HUDEP-2 (cell line): ENCODE measurements at regions not wholly inside any gene's neighbourhood (a gene's known extent, or its start where the extent isn't known, plus 50 kb on each side); places are given as distances from the start of the nearest gene placed in this dataset.
"Not testable (repeated sequence)": the region's sequence is repeated elsewhere in the genome, so short reads cannot be mapped to it uniquely, and the experiment has no call there.

Experiments
- DNase-seq, 76 experiments: peaks; one replicate each; lab custom pipeline; 2025; ENCODE audit not compliant: unreplicated experiment in 76 of 76; lab: John Stamatoyannopoulos, UW

GRCh38 chr21:38611277-38611676 lies 113.0 kb upstream of the ERG start:
- no peak for DNase-seq

GRCh38 chr21:38613686-38614085 lies 115.4 kb upstream of the ERG start:
- no peak for DNase-seq

- DNase-seq = no peak
Observed at GRCh38 chr21:38614558-38614957, 116.3 kb upstream of the ERG start.

- DNase-seq = no peak
Observed at GRCh38 chr21:38619480-38619879, 121.2 kb upstream of the ERG start.

GRCh38 chr21:38619992-38620479 lies 121.8 kb upstream of the ERG start:
- no peak for DNase-seq

GRCh38 chr21:38621132-38621531 lies 122.9 kb upstream of the ERG start:
- DNase-seq = no peak

GRCh38 chr21:38622081-38622826 lies 124.0 kb upstream of the ERG start:
- no peak for DNase-seq

GRCh38 chr21:38622827-38623209 lies 124.5 kb upstream of the ERG start:
- DNase-seq = no peak

GRCh38 chr21:38623552-38623951 lies 125.3 kb upstream of the ERG start:
- no peak for DNase-seq

GRCh38 chr21:38625000-38625399 lies 126.7 kb upstream of the ERG start:
- DNase-seq = no peak

- no peak for DNase-seq
Observed at GRCh38 chr21:38626306-38626705, 128.0 kb upstream of the ERG start.

- DNase-seq = no peak
Observed at GRCh38 chr21:38628349-38628748, 130.1 kb upstream of the ERG start.

- no peak for DNase-seq
Observed at GRCh38 chr21:38631206-38631605, 132.9 kb upstream of the ERG start.

GRCh38 chr21:38631676-38632075 lies 133.4 kb upstream of the ERG start:
- DNase-seq = no peak

GRCh38 chr21:38637161-38637560 lies 138.9 kb upstream of the ERG start:
- DNase-seq = no peak

- no peak for DNase-seq
Observed at GRCh38 chr21:38639571-38640354, 141.5 kb upstream of the ERG start.

GRCh38 chr21:38640355-38640742 lies 142.1 kb upstream of the ERG start:
- not testable (repeated sequence) for DNase-seq

GRCh38 chr21:38643404-38644023 lies 145.2 kb upstream of the ERG start:
- DNase-seq = no peak

- no peak for DNase-seq
Observed at GRCh38 chr21:38645282-38645681, 147.0 kb upstream of the ERG start.

GRCh38 chr21:38646213-38646837 lies 148.0 kb upstream of the ERG start:
- no peak for DNase-seq

- no peak for DNase-seq
Observed at GRCh38 chr21:38649120-38649519, 150.8 kb upstream of the ERG start.
